ENCODE measurements at regions not wholly inside any gene's neighbourhood (a gene's known extent, or its start where the extent isn't known, plus 50 kb on each side); places are given as distances from the start of the nearest gene placed in this dataset.

- no peak for TF ChIP-seq RAD21 (IDR thresholded peaks at IDR 0.05; ENCODE audit: low read depth)
- TF ChIP-seq EP300 (IDR thresholded peaks at IDR 0.05; ENCODE audit: borderline replicate concordance): no peak
Observed at GRCh38 chr7:85737426-85737825, 550.6 kb upstream of the SEMA3D start.

Data from Ishikawa (cell line).